Thoracic aorta (tissue), 2 donors: ENCODE measurements at regions not wholly inside any gene's neighbourhood (a gene's known extent, or its start where the extent isn't known, plus 50 kb on each side); places are given as distances from the start of the nearest gene placed in this dataset.

Experiments
- ATAC-seq: fragments of 150-250 bp; one replicate; pipeline ENCODE4 v1.8.0; 2017; ENCODE audit warnings: low read depth; ENCODE audit not compliant: insufficient number of reproducible peaks, low FRiP score
- DNase-seq: peaks from one replicate; pipeline ENCODE4 v3.0.0-alpha.2; 2020; ENCODE audit warnings: low spot score
- H3K27ac ChIP-seq, 2 donors: fragments of 200-600 bp; sonication (generic); 1 replicate in 1 of 2; 2 replicates in 1 of 2; pipeline ENCODE4 v1.5.1; 2016; ENCODE audit warnings: mild to moderate bottlenecking in 2 of 2, moderate library complexity in 2 of 2
- H3K27me3 ChIP-seq: fragments of 200-600 bp; sonication (generic); replicated peaks from 2 replicates; pipeline ENCODE4 v1.6.0; 2016; ENCODE audit warnings: mild to moderate bottlenecking; ENCODE audit not compliant: insufficient read depth
- H3K36me3 ChIP-seq: fragments of 200-600 bp; sonication (generic); one replicate; pipeline ENCODE4 v1.5.1; 2016
- H3K4me1 ChIP-seq, 2 donors: fragments of 200-600 bp; sonication (generic); 1 replicate in 1 of 2; 2 replicates in 1 of 2; pipeline versions ENCODE4 v1.5.1 to v1.6.0; 2016; ENCODE audit warnings: low read depth in 2 of 2, mild to moderate bottlenecking in 1 of 2; ENCODE audit not compliant: control insufficient read depth in 1 of 2
- H3K4me3 ChIP-seq: fragments of 200-600 bp; sonication (generic); 2 replicates; pipeline ENCODE4 v1.5.1; 2016; ENCODE audit warnings: mild to moderate bottlenecking
- H3K9me3 ChIP-seq: fragments of 200-600 bp; sonication (generic); 2 replicates; pipeline ENCODE4 v1.5.1; 2016
- CTCF ChIP-seq: fragments of 200-600 bp; sonication (generic); IDR thresholded peaks from one replicate; pipeline ENCODE4 v1.5.1; 2019; ENCODE audit warnings: antibody characterized with exemption

- Histone ChIP-seq H3K27me3 (no peaks in the 10 kb centered on the region), H3K36me3 (no peaks in the 10 kb centered on the region), H3K4me1 (no peaks in the 10 kb centered on the region), H3K4me3 (no peak overlapping the region), H3K27ac (no peak overlapping the region), H3K9me3 (no peaks in the 10 kb centered on the region)
- ATAC-seq: no peak
- TF ChIP-seq CTCF: no peak
- DNase-seq: no peak
Observed at GRCh38 chr3:18716821-18717220, 291.7 kb upstream of the SATB1 start.

- ATAC-seq (no peak), DNase-seq (no peak)
- no peaks in the 10 kb centered on the region for H3K36me3 ChIP-seq
- H3K9me3 ChIP-seq: no peaks in the 10 kb centered on the region
- no peak overlapping the region for H3K27ac ChIP-seq
- H3K4me3 ChIP-seq: no peak overlapping the region
- no peak for TF ChIP-seq CTCF
- no peaks in the 10 kb centered on the region for H3K4me1 ChIP-seq
- H3K27me3 ChIP-seq: no peaks in the 10 kb centered on the region
Observed at GRCh38 chr3:18716101-18716500, 291.0 kb upstream of the SATB1 start.

GRCh38 chr3:18715208-18715607 lies 290.1 kb upstream of the SATB1 start:
- Histone ChIP-seq H3K27ac (no peak overlapping the region), H3K36me3 (no peaks in the 10 kb centered on the region), H3K4me1 (no peaks in the 10 kb centered on the region), H3K27me3 (no peaks in the 10 kb centered on the region), H3K4me3 (no peak overlapping the region), H3K9me3 (no peaks in the 10 kb centered on the region)
- TF ChIP-seq CTCF: no peak
- ATAC-seq: no peak
- no peak for DNase-seq

GRCh38 chr3:18713577-18713951 lies 288.4 kb upstream of the SATB1 start:
- DNase-seq: no peak
- Histone ChIP-seq H3K9me3 (no peaks in the 10 kb centered on the region), H3K4me3 (no peak overlapping the region), H3K27me3 (no peaks in the 10 kb centered on the region), H3K4me1 (no peaks in the 10 kb centered on the region), H3K36me3 (no peaks in the 10 kb centered on the region), H3K27ac (no peak overlapping the region)
- TF ChIP-seq CTCF: no peak
- no peak for ATAC-seq

DNA sequence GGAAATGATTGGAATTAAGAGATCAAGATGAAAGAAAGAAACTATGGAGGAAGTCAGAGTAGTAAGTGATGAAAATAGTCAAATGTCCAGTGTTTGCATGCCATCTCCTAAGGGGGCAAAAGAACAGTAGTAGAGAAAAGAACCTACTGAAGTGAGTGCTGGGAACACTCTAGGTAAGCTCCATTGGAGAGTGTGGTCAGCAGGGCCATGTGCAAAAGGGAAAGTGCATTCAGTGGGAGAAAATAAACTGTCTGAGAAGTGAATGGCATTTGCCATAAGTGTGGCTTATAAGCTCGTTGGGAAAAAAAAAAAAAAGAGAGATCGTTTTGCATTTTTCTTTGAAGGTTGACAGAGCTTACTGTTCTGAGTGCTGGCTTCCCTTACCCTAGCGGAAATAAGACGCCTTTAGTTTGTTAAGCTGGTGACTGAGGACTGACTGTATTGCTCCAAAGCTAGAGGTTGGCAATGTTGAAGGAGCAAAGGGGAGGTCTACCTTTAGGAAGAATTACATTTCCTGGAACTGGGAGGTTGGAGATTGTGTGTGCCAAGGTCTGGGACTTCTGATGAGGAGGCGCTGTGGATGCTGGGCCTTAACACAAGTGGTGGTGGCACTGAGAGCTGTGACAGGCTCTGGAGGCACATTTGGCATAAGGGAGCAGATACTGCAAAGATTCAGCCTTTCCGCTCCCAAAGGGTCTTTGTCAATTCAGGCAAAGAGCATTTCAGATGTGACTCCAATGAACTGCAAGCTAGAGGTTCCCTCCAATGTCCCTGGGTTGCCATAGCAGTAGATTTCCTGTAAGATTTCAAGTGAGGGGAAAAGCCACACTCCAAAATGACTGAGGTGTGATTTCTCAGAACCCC lies 287.8 kb upstream of the SATB1 start:
- no peak for TF ChIP-seq CTCF
- Histone ChIP-seq H3K27ac (no peak overlapping the region), H3K9me3 (no peaks in the 10 kb centered on the region), H3K4me1 (no peaks in the 10 kb centered on the region), H3K27me3 (no peaks in the 10 kb centered on the region), H3K36me3 (no peaks in the 10 kb centered on the region), H3K4me3 (no peak overlapping the region)
- DNase-seq (no peak), ATAC-seq (no peak)
